HepG2 (cell line): ENCODE measurements at regions not wholly inside any gene's neighbourhood (a gene's known extent, or its start where the extent isn't known, plus 50 kb on each side); places are given as distances from the start of the nearest gene placed in this dataset.

Source experiments
- ARHGAP35 ChIP-seq: sonication (generic); formaldehyde crosslinking; IDR thresholded peaks from 2 replicates; pipeline ENCODE4 v1.9.0; 2022; ENCODE audit warnings: mild to moderate bottlenecking, inconsistent platforms, moderate library complexity, missing genetic modification reagents, borderline replicate concordance
- CHD4 ChIP-seq: fragments of 200-600 bp; sonication (generic); IDR thresholded peaks from 2 replicates; pipeline ENCODE4 v1.7.0; 2017; ENCODE audit warnings: mild to moderate bottlenecking, low read length, borderline replicate concordance
- EED ChIP-seq: sonication (generic); formaldehyde crosslinking; IDR thresholded peaks from 2 replicates; pipeline ENCODE4 v1.5.0; 2020; ENCODE audit warnings: mild to moderate bottlenecking, missing genetic modification reagents
- FOXK1 ChIP-seq: sonication (generic); formaldehyde crosslinking; IDR thresholded peaks from 2 replicates; pipeline ENCODE4 v1.4.0; 2020; ENCODE audit warnings: low read depth, missing genetic modification reagents, borderline replicate concordance
- KDM3A ChIP-seq: IDR thresholded peaks from 2 replicates; pipeline ENCODE4 v1.6.1; 2018; ENCODE audit warnings: low read depth, missing compliant biosample characterization
- KDM4B ChIP-seq: sonication (generic); formaldehyde crosslinking; IDR thresholded peaks from 2 replicates; pipeline ENCODE4 v1.4.0; 2020; ENCODE audit warnings: missing genetic modification reagents
- MLLT10 ChIP-seq: sonication (generic); formaldehyde crosslinking; IDR thresholded peaks from 2 replicates; pipeline ENCODE4 v1.4.0; 2020; ENCODE audit warnings: missing genetic modification reagents
- NCOA1 ChIP-seq: sonication (generic); formaldehyde crosslinking; IDR thresholded peaks from 2 replicates; pipeline ENCODE4 v1.9.0; 2021; ENCODE audit warnings: missing genetic modification reagents
- SALL1 ChIP-seq: sonication (generic); formaldehyde crosslinking; IDR thresholded peaks from 2 replicates; pipeline ENCODE4 v1.8.0; 2022; ENCODE audit warnings: mild to moderate bottlenecking, missing genetic modification reagents
- ZC3H13 ChIP-seq: sonication (generic); formaldehyde crosslinking; IDR thresholded peaks from 2 replicates; pipeline ENCODE4 v1.8.1; 2023; ENCODE audit warnings: mild to moderate bottlenecking, missing genetic modification reagents, moderate library complexity
- ZMYM4 ChIP-seq: sonication (generic); formaldehyde crosslinking; IDR thresholded peaks from 2 replicates; pipeline ENCODE4 v1.8.1; 2023; ENCODE audit warnings: mild to moderate bottlenecking, missing genetic modification reagents
- TF ChIP-seq, protein P1 (sequence below): sonication (generic); formaldehyde crosslinking; IDR thresholded peaks from 2 replicates; pipeline ENCODE4 v1.4.0; 2020; ENCODE audit warnings: missing genetic modification reagents, borderline replicate concordance
- TF ChIP-seq, protein P2 (sequence below): sonication (generic); formaldehyde crosslinking; IDR thresholded peaks from 2 replicates; pipeline ENCODE4 v1.9.0; 2022; ENCODE audit warnings: low read depth, missing genetic modification reagents
- TF ChIP-seq, protein P3 (sequence below): sonication (generic); formaldehyde crosslinking; IDR thresholded peaks from 2 replicates; pipeline ENCODE4 v1.8.1; 2022; ENCODE audit warnings: low read depth, mild to moderate bottlenecking, missing genetic modification reagents
- TF ChIP-seq, protein P4 (sequence below): IDR thresholded peaks from 2 replicates; pipeline ENCODE4 v1.6.1; 2016; ENCODE audit warnings: missing biosample characterization, missing genetic modification reagents, low read depth
- TF ChIP-seq, protein P5 (sequence below): sonication (generic); IDR thresholded peaks from 2 replicates; pipeline ENCODE4 v1.6.1; 2016; ENCODE audit warnings: low read depth, borderline replicate concordance
- TF ChIP-seq, protein P6 (sequence below): sonication (generic); formaldehyde crosslinking; conservative IDR thresholded peaks from 2 replicates; pipeline ENCODE4 v1.4.0; 2020; ENCODE audit warnings: missing genetic modification reagents

DNA sequence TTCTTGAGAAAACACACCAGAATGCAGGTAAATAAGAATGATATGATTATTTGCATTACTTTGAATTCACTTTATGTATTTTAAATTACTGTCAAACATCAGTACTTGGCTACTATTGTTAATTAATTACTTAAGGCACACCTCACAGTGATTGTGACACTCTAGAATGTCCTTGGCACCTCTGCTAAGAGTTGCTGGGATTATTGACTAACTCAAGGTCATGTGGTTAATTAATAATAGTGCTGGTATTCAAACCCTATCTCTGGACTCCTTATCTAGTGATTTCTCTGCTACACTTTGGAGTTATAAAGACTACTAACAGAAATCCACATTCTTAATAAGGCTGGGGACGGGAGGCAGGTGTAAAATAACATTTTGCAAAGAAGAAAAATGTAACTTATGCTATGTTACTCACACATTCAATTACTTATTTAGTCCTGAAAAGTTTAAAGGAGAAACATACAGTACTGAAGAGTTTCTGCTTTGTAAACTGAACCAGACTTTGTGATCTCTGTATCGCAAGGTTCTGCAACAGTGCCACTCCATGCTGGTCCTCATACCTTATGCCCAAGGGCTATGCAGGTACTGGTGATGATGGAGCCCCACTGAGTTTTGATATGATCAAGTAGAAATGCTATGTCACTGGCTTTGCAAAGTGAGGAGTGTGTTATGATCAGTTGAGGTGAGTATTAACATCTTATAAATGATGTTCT, 242.7 kb downstream of the MID1IP1 start (continued):
- TF ChIP-seq NCOA1 (CRISPR knock-in tag) (no peak), MLLT10 (CRISPR knock-in tag) (no peak), KDM3A (CRISPR knock-in tag) (no peak), SALL1 (CRISPR knock-in tag) (no peak), ARHGAP35 (CRISPR knock-in tag) (no peak), ZMYM4 (no peak), ZC3H13 (CRISPR knock-in tag) (no peak), EED (CRISPR knock-in tag) (no peak), KDM4B (CRISPR knock-in tag) (no peak), CHD4 (0 out of 2 replicates have a peak, but pooled peaks have one; percentile 86), FOXK1 (CRISPR knock-in tag) (no peak)
- TF ChIP-seq, protein P1, sequence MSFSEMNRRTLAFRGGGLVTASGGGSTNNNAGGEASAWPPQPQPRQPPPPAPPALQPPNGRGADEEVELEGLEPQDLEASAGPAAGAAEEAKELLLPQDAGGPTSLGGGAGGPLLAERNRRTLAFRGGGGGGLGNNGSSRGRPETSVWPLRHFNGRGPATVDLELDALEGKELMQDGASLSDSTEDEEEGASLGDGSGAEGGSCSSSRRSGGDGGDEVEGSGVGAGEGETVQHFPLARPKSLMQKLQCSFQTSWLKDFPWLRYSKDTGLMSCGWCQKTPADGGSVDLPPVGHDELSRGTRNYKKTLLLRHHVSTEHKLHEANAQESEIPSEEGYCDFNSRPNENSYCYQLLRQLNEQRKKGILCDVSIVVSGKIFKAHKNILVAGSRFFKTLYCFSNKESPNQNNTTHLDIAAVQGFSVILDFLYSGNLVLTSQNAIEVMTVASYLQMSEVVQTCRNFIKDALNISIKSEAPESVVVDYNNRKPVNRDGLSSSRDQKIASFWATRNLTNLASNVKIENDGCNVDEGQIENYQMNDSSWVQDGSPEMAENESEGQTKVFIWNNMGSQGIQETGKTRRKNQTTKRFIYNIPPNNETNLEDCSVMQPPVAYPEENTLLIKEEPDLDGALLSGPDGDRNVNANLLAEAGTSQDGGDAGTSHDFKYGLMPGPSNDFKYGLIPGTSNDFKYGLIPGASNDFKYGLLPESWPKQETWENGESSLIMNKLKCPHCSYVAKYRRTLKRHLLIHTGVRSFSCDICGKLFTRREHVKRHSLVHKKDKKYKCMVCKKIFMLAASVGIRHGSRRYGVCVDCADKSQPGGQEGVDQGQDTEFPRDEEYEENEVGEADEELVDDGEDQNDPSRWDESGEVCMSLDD: no peak
- TF ChIP-seq, protein P2, sequence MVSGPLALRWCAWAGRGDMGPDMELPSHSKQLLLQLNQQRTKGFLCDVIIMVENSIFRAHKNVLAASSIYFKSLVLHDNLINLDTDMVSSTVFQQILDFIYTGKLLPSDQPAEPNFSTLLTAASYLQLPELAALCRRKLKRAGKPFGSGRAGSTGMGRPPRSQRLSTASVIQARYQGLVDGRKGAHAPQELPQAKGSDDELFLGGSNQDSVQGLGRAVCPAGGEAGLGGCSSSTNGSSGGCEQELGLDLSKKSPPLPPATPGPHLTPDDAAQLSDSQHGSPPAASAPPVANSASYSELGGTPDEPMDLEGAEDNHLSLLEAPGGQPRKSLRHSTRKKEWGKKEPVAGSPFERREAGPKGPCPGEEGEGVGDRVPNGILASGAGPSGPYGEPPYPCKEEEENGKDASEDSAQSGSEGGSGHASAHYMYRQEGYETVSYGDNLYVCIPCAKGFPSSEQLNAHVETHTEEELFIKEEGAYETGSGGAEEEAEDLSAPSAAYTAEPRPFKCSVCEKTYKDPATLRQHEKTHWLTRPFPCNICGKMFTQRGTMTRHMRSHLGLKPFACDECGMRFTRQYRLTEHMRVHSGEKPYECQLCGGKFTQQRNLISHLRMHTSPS (CRISPR knock-in tag): no peak
- TF ChIP-seq, protein P3, sequence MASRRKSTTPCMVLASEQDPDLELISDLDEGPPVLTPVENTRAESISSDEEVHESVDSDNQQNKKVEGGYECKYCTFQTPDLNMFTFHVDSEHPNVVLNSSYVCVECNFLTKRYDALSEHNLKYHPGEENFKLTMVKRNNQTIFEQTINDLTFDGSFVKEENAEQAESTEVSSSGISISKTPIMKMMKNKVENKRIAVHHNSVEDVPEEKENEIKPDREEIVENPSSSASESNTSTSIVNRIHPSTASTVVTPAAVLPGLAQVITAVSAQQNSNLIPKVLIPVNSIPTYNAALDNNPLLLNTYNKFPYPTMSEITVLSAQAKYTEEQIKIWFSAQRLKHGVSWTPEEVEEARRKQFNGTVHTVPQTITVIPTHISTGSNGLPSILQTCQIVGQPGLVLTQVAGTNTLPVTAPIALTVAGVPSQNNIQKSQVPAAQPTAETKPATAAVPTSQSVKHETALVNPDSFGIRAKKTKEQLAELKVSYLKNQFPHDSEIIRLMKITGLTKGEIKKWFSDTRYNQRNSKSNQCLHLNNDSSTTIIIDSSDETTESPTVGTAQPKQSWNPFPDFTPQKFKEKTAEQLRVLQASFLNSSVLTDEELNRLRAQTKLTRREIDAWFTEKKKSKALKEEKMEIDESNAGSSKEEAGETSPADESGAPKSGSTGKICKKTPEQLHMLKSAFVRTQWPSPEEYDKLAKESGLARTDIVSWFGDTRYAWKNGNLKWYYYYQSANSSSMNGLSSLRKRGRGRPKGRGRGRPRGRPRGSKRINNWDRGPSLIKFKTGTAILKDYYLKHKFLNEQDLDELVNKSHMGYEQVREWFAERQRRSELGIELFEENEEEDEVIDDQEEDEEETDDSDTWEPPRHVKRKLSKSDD (CRISPR knock-in tag): no peak
- TF ChIP-seq, protein P4, sequence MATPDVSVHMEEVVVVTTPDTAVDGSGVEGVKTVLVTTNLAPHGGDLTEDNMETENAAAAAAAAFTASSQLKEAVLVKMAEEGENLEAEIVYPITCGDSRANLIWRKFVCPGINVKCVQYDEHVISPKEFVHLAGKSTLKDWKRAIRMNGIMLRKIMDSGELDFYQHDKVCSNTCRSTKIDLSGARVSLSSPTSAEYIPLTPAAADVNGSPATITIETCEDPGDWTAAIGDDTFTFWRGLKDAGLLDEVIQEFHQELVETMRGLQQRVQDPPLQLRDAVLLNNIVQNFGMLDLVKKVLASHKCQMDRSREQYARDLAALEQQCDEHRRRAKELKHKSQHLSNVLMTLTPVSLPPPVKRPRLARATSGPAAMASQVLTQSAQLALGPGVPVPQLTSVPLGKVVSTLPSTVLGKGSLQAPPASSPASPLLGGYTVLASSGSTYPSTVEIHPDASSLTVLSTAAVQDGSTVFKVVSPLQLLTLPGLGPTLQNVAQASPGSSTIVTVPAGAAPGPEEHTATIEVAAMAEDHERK (CRISPR knock-in tag): no peak
- TF ChIP-seq, protein P5, sequence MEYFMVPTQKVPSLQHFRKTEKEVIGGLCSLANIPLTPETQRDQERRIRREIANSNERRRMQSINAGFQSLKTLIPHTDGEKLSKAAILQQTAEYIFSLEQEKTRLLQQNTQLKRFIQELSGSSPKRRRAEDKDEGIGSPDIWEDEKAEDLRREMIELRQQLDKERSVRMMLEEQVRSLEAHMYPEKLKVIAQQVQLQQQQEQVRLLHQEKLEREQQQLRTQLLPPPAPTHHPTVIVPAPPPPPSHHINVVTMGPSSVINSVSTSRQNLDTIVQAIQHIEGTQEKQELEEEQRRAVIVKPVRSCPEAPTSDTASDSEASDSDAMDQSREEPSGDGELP: no peak
- TF ChIP-seq, protein P6, sequence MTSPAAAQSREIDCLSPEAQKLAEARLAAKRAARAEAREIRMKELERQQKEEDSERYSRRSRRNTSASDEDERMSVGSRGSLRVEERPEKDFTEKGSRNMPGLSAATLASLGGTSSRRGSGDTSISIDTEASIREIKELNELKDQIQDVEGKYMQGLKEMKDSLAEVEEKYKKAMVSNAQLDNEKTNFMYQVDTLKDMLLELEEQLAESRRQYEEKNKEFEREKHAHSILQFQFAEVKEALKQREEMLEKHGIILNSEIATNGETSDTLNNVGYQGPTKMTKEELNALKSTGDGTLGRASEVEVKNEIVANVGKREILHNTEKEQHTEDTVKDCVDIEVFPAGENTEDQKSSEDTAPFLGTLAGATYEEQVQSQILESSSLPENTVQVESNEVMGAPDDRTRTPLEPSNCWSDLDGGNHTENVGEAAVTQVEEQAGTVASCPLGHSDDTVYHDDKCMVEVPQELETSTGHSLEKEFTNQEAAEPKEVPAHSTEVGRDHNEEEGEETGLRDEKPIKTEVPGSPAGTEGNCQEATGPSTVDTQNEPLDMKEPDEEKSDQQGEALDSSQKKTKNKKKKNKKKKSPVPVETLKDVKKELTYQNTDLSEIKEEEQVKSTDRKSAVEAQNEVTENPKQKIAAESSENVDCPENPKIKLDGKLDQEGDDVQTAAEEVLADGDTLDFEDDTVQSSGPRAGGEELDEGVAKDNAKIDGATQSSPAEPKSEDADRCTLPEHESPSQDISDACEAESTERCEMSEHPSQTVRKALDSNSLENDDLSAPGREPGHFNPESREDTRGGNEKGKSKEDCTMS (CRISPR knock-in tag): no peak
